GM21515 (cell line): ENCODE measurements at regions not wholly inside any gene's neighbourhood (a gene's known extent, or its start where the extent isn't known, plus 50 kb on each side); places are given as distances from the start of the nearest gene placed in this dataset.

Source experiments
- ATAC-seq: cut with Tn5 transposase; IDR thresholded peaks from one replicate; pipeline ENCODE4 v1.9.1; 2021; ENCODE audit not compliant: unreplicated experiment

DNA sequence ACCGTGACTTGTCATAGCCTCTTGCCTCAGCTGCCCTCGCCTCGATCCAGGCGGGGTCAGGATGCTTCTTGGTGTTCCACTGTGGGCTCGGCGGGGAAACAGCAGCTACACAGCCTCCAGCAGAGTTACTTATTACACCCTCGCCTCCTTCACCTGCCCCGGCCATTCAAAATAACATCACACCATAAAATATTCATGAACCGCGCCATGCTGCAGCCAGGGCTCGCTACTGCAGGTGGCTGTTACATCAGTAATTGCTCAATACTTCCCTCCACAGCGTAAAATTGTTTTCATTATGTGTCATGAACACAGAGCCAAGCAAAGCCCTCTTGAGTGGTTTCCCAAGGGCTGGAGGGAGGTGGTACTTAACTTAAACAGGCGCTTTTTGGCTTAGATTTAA, 241.5 kb upstream of the SP8 start:
- ATAC-seq: no peak

DNA sequence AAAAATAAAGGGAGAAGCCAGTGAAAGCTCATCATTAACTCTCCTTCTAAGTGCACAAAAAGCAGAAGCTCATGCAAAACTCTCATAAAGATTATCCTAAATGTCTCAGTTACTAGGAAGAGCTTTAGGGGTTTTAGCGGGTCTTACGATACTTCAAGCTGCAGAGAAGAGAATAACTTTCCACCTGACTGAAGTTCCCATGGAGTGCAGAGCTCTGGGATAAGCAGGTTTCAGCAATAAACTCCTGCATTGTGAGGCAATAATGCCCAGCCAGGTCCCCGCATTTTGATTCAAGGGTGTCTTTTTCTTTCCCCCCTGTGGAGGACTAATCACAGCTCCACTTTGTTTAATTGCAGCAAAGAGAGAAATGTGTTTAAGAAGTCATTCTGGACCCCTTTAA, 241.9 kb upstream of the SP8 start:
- ATAC-seq: no peak

DNA sequence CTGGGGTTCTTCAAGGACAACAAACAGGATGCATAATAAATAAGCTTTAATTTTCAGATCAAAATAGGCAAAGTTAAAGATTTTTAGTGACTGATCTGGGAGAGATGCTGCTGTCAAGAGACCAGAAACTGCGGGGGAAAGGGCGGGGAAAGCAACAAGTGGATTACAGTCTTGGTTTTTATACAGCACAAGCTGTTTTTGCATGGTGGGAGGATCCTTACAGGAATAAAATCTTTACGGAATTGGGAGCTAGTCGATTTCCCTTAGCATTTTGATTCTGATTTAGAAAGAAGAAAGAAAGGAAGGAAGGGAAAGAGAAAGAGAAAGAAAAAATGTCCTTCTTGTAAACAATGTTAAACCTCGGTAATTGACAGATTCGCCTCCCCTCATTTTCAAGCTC, 242.3 kb upstream of the SP8 start:
- no peak for ATAC-seq

GRCh38 chr7:21030237-21030871, 243.7 kb upstream of the SP8 start:
- ATAC-seq: no peak

DNA sequence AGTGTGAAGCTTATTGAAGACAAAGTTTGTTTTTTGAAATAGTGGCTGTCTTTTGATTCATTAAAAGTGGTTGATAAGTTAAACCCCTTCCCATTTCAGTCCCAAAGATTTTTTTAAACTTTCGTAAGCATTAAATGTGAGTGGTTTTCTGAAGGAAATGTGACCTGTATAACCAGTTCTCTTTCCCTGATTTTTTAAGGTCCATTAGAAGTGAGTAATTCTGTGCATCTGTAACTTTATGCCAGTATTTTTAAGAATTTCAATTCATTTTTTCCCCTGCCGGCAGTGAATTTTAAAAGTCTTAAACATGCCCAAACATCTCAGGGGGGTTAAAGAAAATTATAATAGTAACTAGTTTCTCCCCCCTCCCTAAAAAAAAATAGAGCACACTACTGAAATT, 254.6 kb upstream of the SP8 start:
- no peak for ATAC-seq

DNA sequence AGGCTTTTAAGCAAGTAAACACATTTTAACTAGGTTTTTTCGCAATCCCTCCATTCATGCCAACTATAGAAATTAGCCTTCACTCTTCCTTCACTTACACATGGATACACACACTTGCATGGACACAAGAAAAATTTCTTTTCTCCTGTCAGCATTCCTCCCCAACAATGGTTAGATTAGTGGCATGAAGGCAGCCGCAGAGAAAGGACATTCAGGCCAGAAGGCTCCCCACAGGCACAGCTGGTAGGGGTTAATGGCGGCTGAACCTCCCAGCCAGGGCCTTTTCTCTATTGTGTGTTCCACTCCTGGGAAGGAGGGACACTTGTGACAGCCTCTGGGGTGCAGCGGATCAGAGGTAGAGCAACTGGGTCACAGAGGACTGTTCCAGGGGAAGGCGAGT, 255.0 kb upstream of the SP8 start:
- no peak for ATAC-seq

GRCh38 chr7:21044384-21044783, 257.7 kb upstream of the SP8 start:
- no peak for ATAC-seq

GRCh38 chr7:21044913-21045568, 258.4 kb upstream of the SP8 start:
- ATAC-seq: no peak

GRCh38 chr7:21051865-21052264, 265.2 kb upstream of the SP8 start:
- ATAC-seq: no peak

DNA sequence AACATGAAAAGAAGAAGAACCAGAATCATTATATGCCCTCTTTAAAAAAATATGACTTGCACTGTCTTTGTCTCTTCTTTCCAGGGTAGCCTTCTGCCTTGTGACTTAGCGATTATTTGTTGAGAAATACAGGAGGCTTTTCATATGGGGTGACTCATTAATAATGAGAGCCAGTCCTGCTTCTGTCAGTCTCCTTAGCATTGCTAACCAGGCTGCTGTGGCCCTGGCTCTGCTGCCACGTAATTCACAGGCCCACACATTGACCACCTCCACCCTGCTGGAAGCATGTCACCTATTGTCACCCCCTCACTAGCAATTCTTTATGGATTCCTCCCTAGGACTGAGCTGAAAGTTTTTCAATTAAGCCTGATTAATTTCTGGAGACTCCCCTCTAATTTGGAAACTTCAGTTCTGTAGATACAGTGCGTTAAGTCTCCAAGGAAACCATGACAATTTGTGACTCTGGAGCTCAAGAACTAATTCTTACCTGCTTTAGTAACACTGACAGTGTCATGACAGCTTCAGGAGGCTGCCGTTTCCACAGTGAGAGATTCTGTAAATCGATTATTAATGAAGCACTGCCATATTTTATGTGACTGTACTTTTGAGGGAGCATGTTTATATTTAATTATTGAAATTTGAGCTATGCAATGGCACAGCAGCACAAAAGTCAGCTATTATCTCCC, 267.9 kb upstream of the SP8 start:
- no peak for ATAC-seq

- ATAC-seq: no peak
Measured at GRCh38 chr7:21059069-21059468, 272.4 kb upstream of the SP8 start.

DNA sequence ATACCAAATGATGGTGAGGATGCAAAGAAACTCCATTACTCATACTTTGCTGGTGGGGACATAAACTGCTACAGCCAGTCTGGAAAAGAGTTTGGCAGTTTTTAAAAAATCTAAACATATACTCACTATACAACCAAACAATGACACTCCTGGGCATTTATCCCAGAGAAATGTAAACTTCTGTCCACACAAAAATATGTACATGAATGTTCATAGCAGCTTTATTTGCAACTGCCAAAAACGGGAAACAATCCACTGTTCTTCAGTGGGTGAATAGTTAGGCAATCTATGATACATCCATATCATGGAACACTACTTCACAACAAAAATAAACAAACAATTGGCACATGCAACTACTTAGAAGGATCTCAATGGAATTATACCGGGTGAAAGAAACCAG, 276.4 kb upstream of the SP8 start:
- ATAC-seq: no peak

- ATAC-seq: no peak
Measured at GRCh38 chr7:21064698-21065648, 278.3 kb upstream of the SP8 start.

- ATAC-seq: no peak
Measured at GRCh38 chr7:21066221-21066620, 279.5 kb upstream of the SP8 start.

DNA sequence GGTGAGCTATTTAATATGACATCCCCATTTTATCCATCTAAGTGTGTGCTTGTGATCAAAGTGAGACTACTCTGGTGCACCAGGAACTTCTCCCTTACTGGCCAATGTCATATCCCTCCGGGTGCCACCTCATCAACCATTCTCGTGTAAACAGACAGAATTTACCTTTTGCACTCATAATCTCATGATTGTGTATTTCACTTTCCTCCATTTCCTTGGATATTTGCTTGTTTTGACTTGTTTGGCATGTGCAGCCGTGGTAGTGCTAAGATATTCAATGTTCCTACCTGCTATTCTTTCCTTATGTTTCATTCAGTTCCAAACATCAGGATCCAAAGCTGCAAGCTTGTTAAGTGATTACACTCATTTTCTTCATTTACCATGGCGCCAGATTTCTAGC, 280.5 kb upstream of the SP8 start:
- no peak for ATAC-seq

DNA sequence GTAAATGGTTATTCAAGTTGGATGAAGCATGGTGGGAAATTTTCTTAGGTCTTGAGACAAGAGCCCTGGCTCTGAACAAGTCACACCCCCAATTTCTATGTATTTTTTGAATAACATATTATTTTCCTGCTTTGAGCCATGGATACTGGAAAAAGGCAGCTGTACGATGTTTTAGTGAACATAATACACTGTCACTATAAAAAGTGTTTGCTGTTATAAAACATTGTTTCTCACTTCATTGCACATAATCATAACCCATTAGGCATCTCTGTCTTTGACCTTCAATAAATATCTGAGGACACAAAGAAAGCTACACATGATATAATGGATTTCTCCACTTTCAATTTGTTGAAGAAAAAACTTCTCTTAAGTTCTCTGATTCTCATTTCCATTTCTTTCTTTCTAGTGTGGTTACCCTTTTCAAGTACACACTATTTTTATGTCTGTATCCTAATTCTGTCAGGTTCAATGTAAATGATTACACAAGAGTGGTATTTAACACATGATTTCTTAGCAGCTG, 283.9 kb upstream of the SP8 start:
- ATAC-seq: no peak

DNA sequence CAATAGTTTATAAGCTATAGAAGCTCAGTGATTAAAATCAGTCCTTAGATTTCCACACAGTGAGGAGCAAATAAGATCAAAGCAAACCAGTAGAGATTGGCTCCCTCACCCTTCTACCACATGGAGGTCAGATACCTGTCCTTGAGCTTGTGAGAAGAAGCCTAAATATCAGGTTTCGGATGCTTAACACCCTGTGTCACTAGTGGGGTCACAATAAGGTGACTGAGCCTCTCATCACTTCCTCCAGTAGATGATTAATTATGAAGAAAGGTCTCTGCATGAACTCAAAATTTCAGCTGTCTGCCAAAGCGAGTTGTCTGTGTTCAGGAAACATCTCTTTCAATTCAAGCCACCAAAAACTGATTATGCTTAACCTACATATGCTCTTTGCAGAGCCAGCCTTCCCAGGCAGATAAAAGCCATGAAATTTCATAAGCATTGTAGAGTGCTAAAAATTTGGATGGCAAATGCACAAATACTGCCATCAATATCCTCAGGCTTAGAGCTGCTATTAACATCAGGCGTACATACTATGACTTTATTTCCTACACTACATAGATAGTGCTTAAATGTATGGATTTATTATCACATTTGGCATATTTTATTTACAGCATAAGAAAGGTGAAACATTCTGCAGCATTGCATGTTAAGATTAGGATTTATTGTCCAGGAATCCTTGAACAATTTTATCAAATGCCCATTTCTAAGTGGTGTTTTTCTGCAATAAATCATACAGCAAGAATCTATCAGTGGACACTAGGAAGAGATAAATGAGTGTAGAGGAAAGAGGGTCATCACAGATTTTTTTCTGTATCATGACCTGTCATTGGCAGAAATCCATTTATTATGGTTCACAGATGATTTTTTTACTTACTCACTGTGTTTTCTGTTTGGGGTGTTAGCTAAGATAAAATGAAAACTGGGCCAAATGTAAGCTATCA, 285.1 kb upstream of the SP8 start:
- no peak for ATAC-seq

- no peak for ATAC-seq
Measured at GRCh38 chr7:21076054-21076453, 289.4 kb upstream of the SP8 start.

- no peak for ATAC-seq
Measured at GRCh38 chr7:21076574-21076973, 289.9 kb upstream of the SP8 start.

DNA sequence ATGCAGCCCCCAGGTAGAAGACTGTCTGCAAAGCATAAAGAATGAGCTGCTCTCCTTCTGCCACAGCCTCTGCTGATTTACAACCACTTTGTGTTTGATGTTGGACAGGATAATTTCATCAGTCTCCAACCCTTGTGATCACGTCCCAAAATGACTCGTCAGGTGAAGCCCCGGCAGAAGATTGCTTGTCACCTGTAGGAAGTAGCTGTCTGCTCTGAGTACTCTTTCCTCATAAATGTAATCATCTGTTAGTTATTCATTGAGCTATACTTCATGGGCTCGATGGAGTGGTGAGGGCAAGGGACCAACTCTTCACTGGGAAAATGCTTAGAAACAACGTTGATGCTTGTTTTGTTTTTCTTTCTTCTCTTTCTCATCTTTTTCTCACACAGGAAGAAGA, 290.9 kb upstream of the SP8 start:
- no peak for ATAC-seq
